PC-3 (cell line): ENCODE measurements at regions not wholly inside any gene's neighbourhood (a gene's known extent, or its start where the extent isn't known, plus 50 kb on each side); places are given as distances from the start of the nearest gene placed in this dataset.
"Not testable (repeated sequence)": the region's sequence is repeated elsewhere in the genome, so short reads cannot be mapped to it uniquely, and the experiment has no call there.

Experiments
- ATAC-seq: fragments of 200-7000 bp; cut with Tn5 transposase; 2 replicates; pipeline ENCODE4 v1.9.1; 2020; ENCODE audit warnings: mild to moderate bottlenecking, moderate library complexity
- BruUV-seq: library from RNA; stranded (reverse); fragments of 400-500 nt; replicated peaks from 2 replicates; lab custom pipeline; 2021; lab: Mats Ljungman, UMichigan
- CTCF ChIA-PET: fragments of 300-600 bp; sonication (Branson Sonifier 250); formaldehyde crosslinking; loops from one replicate; lab custom pipeline; 2022; ENCODE audit warnings: antibody characterized with exemption; lab: Charles Lee
- POLR2A ChIA-PET: fragments of 300-600 bp; sonication (Branson Sonifier 250); formaldehyde crosslinking; loops from one replicate; lab custom pipeline; 2022; ENCODE audit warnings: antibody characterized with exemption; ENCODE audit not compliant: unreplicated experiment; lab: Charles Lee
- DNase-seq: peaks from one replicate; pipeline ENCODE4 v3.0.0-alpha.2; 2015
- H2AFZ ChIP-seq: fragments of 300-600 bp; sonication (generic); 2 replicates; pipeline ENCODE4 v1.6.0; 2016; ENCODE audit warnings: antibody characterized with exemption, low read length
- H3F3A ChIP-seq: fragments of 300-600 bp; sonication (generic); one replicate; pipeline ENCODE4 v1.6.0; 2017; ENCODE audit warnings: antibody characterized with exemption, low read length, control low read depth, mild to moderate bottlenecking; ENCODE audit not compliant: unreplicated experiment
- H3K27ac ChIP-seq: fragments of 300-600 bp; sonication (generic); 2 replicates; pipeline ENCODE4 v1.5.1; 2016; ENCODE audit warnings: mild to moderate bottlenecking, low read length
- H3K27me3 ChIP-seq: fragments of 300-600 bp; sonication (generic); 2 replicates; pipeline ENCODE4 v1.6.1; 2016; ENCODE audit warnings: low read length, mixed read lengths
- H3K36me3 ChIP-seq: fragments of 300-600 bp; sonication (generic); 2 replicates; pipeline ENCODE4 v1.6.1; 2016; ENCODE audit warnings: low read depth, mixed run types, low read length, mixed read lengths
- H3K4me1 ChIP-seq: fragments of 300-600 bp; sonication (generic); 2 replicates; pipeline ENCODE4 v1.5.1; 2016; ENCODE audit warnings: low read length; ENCODE audit not compliant: insufficient read depth
- H3K4me2 ChIP-seq: fragments of 300-600 bp; sonication (generic); 2 replicates; pipeline ENCODE4 v1.6.0; 2016; ENCODE audit warnings: low read length
- H3K4me3 ChIP-seq: fragments of 300-600 bp; sonication (generic); 2 replicates; pipeline ENCODE4 v1.5.1; 2016; ENCODE audit warnings: mild to moderate bottlenecking, low read length, mixed read lengths
- H3K79me2 ChIP-seq: fragments of 300-600 bp; sonication (generic); 2 replicates; pipeline ENCODE4 v1.6.1; 2017; ENCODE audit warnings: low read length, mixed read lengths
- H3K9ac ChIP-seq: fragments of 300-600 bp; sonication (generic); 2 replicates; pipeline ENCODE4 v1.6.0; 2016; ENCODE audit warnings: mild to moderate bottlenecking, low read length
- H3K9me2 ChIP-seq: fragments of 300-600 bp; sonication (generic); replicated peaks from 2 replicates; pipeline ENCODE4 v1.6.1; 2016; ENCODE audit warnings: mixed run types, low read length, mixed read lengths
- H3K9me3 ChIP-seq: fragments of 300-600 bp; sonication (generic); 2 replicates; pipeline ENCODE4 v1.6.1; 2016; ENCODE audit warnings: low read length, mixed read lengths
- H4K20me1 ChIP-seq: fragments of 300-600 bp; sonication (generic); 2 replicates; pipeline ENCODE4 v1.6.1; 2016; ENCODE audit warnings: low read length, mixed read lengths
- CTCF ChIP-seq: fragments of 300-600 bp; sonication (generic); conservative IDR thresholded peaks from 2 replicates; pipeline ENCODE4 v1.5.1; 2017; ENCODE audit warnings: antibody characterized with exemption, low read depth, mild to moderate bottlenecking, low read length
- EZH2 ChIP-seq: fragments of 300-600 bp; sonication (generic); IDR thresholded peaks from one replicate; pipeline ENCODE4 v1.6.1; 2017; ENCODE audit warnings: antibody characterized with exemption, mild to moderate bottlenecking, low read length; ENCODE audit not compliant: unreplicated experiment
- EZH2phosphoT487 ChIP-seq: fragments of 300-600 bp; sonication (generic); IDR thresholded peaks from 2 replicates; pipeline ENCODE4 v1.6.1; 2018; ENCODE audit warnings: mild to moderate bottlenecking, antibody characterized with exemption, low read length, borderline replicate concordance
- intact Hi-C: fragments of 100-400 bp; cut with micrococcal nuclease; formaldehyde crosslinking; loops from 2 replicates; pipeline ENCODE4 v1.9.0; 2023

- no peaks in the 10 kb centered on the region for H4K20me1 ChIP-seq
- H3K9me2 ChIP-seq, result no peaks in the 10 kb centered on the region
- no TSS peak for BruUV-seq
- H3F3A ChIP-seq, result no peaks in the 10 kb centered on the region
- TF ChIP-seq EZH2phosphoT487, result no peak
- no peak for TF ChIP-seq CTCF
- TF ChIP-seq EZH2, result no peak
- H3K4me2 ChIP-seq, result peak overlapping the region; percentile 44
- intact Hi-C loops, result no loop called here
- no peak overlapping the region for H3K9ac ChIP-seq
- DNase-seq, result peak; percentile 84
- CTCF ChIA-PET, result no interaction called here
- peaks cover 7% of the 10 kb centered on the region for H3K4me1 ChIP-seq
- H3K27me3 ChIP-seq, result no peaks in the 10 kb centered on the region
- no peaks in the 10 kb centered on the region for H3K36me3 ChIP-seq
- no peaks in the 10 kb centered on the region for H3K9me3 ChIP-seq
- H2AFZ ChIP-seq, result no peak overlapping the region
- POLR2A ChIA-PET, result no interaction called here
- H3K79me2 ChIP-seq, result no peaks in the 10 kb centered on the region
- H3K4me3 ChIP-seq, result no peak overlapping the region
- peak; percentile 99 for ATAC-seq
- H3K27ac ChIP-seq, result peak overlapping the region; percentile 18; the same call in 1 of the 2 replicates
Observed at GRCh38 chr6:158894193-158894592, 75.0 kb upstream of the EZR start.

- H3K4me2 ChIP-seq, result no peak overlapping the region
- no peak for DNase-seq
- H3K4me1 ChIP-seq, result peaks cover 7% of the 10 kb centered on the region
- no peak overlapping the region for H3K27ac ChIP-seq
- H3K36me3 ChIP-seq, result no peaks in the 10 kb centered on the region
- H3K79me2 ChIP-seq, result no peaks in the 10 kb centered on the region
- no peak overlapping the region for H3K4me3 ChIP-seq
- intact Hi-C loops, result no loop called here
- no peak for TF ChIP-seq CTCF
- TF ChIP-seq EZH2phosphoT487, result no peak
- TF ChIP-seq EZH2, result no peak
- H3K9me2 ChIP-seq, result no peaks in the 10 kb centered on the region
- no peaks in the 10 kb centered on the region for H3K27me3 ChIP-seq
- H2AFZ ChIP-seq, result no peak overlapping the region
- ATAC-seq, result no peak
- no peaks in the 10 kb centered on the region for H4K20me1 ChIP-seq
- no peaks in the 10 kb centered on the region for H3K9me3 ChIP-seq
- H3K9ac ChIP-seq, result no peak overlapping the region
- H3F3A ChIP-seq, result no peaks in the 10 kb centered on the region
- POLR2A ChIA-PET, result no interaction called here
- CTCF ChIA-PET, result no interaction called here
- no TSS peak for BruUV-seq
Observed at GRCh38 chr6:158892266-158892665, 73.1 kb upstream of the EZR start.

GRCh38 chr6:158891560-158891959 lies 72.4 kb upstream of the EZR start:
- H3K27ac ChIP-seq, H3K9ac ChIP-seq, H3K9me3 ChIP-seq, DNase-seq, H3K4me2 ChIP-seq, CTCF ChIA-PET, H3K79me2 ChIP-seq, BruUV-seq, H3K9me2 ChIP-seq, H3K4me1 ChIP-seq, POLR2A ChIA-PET, H2AFZ ChIP-seq, intact Hi-C loops, H3F3A ChIP-seq, H3K36me3 ChIP-seq, H3K27me3 ChIP-seq, H3K4me3 ChIP-seq, ATAC-seq, H4K20me1 ChIP-seq: not testable (repeated sequence)

- DNase-seq, intact Hi-C loops, H3K4me2 ChIP-seq: not testable (repeated sequence)
Observed at GRCh38 chr6:158888171-158888570, 69.0 kb upstream of the EZR start.

GRCh38 chr6:158886346-158886977 lies 67.3 kb upstream of the EZR start:
- H3K4me2 ChIP-seq, ATAC-seq, H3K27ac ChIP-seq, H3K79me2 ChIP-seq, H3K4me1 ChIP-seq, H3K9me3 ChIP-seq, H2AFZ ChIP-seq, POLR2A ChIA-PET, CTCF ChIA-PET, H3K9me2 ChIP-seq, H3K27me3 ChIP-seq, intact Hi-C loops, H3K9ac ChIP-seq, DNase-seq, BruUV-seq, H3K4me3 ChIP-seq, H3F3A ChIP-seq, H3K36me3 ChIP-seq, H4K20me1 ChIP-seq: not testable (repeated sequence)

More at GRCh38 chr6:158888171-158888570, 69.0 kb upstream of the EZR start:
- H4K20me1 ChIP-seq, POLR2A ChIA-PET, H3K9me3 ChIP-seq, H3K9ac ChIP-seq, H3K79me2 ChIP-seq, H3K4me1 ChIP-seq, H3K9me2 ChIP-seq, H3F3A ChIP-seq, H3K27me3 ChIP-seq, ATAC-seq, H3K27ac ChIP-seq, BruUV-seq, H2AFZ ChIP-seq, CTCF ChIA-PET, H3K36me3 ChIP-seq, H3K4me3 ChIP-seq: not testable (repeated sequence)
